ENCODE measurements at regions not wholly inside any gene's neighbourhood (a gene's known extent, or its start where the extent isn't known, plus 50 kb on each side); places are given as distances from the start of the nearest gene placed in this dataset.

DNA sequence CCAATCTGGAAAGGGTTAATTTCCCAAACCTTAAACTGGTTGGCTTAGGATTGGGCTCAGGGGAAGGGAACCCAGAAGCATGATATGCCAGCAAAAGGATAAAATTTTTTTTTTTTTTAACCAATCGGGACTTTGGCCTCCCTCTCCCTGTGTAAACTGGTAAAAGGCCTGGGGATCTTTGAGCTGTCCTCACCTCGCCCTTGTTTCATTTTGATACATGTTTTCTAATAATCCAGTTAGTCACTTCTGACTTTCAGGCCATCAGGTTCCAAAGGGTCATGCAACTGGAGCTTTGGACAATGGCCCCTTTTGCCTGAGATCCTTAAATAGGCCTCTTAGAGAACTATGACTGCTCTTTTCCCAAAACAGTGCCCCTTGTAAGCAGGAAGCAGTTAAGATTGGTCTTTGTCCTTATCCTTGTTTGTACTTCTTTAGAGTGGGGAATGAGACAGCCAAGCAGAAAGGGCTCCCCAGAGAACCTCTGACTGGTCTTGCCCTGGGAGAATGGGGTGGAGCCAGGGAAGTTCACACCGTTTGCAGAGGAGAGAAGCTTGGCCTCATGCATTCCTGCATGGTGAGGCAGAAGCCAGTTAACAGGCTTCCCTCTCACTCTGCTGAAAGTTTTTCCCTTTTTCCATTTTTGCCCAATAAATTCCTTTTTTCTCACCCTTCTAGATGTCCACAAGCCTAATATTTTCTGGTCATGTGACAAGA lies 424.2 kb upstream of the CNTNAP2 start:
- Histone ChIP-seq H2BK15ac (ENCODE audit: low read length) (no peak overlapping the region), H3K4me1 (replicated peaks in 1 of 4; ENCODE audit: control insufficient read depth in 3 of 4, insufficient read depth in 4 of 4, low read length in 3 of 4) (no peaks in the 10 kb centered on the region), H3K4me2 (ENCODE audit: insufficient read depth in 1 of 2, low read depth in 2 of 2, low read length in 2 of 2) (no peak overlapping the region), H3K9me3 (ENCODE audit: insufficient read depth in 2 of 2, low read depth in 1 of 2, low read length in 1 of 2) (no peaks in the 10 kb centered on the region; a peak in 1 of 4 replicates), H3K27ac (ENCODE audit: low read depth, low read length) (no peak overlapping the region), H2BK12ac (ENCODE audit: low read depth, low read length) (no peak overlapping the region), H3K36me3 (ENCODE audit: control insufficient read depth in 2 of 4, insufficient read depth in 4 of 4, low read length in 3 of 4) (no peaks in the 10 kb centered on the region; a peak in 1 of 8 replicates), H2BK20ac (ENCODE audit: low read length) (no peak overlapping the region), H3K23me2 (ENCODE audit: low read depth, low read length) (no peaks in the 10 kb centered on the region), H3K79me1 (ENCODE audit: low read depth, low read length) (no peaks in the 10 kb centered on the region), H4K20me1 (replicated peaks in 1 of 2; ENCODE audit: control insufficient read depth in 1 of 2, insufficient read depth in 2 of 2, low read length in 2 of 2) (no peaks in the 10 kb centered on the region), H2AFZ (ENCODE audit: low read length) (peak overlapping the region; percentile 71; the same call in 1 of the 2 replicates), H4K8ac (ENCODE audit: extremely low read depth, insufficient read depth, low read length) (no peak overlapping the region), H4K5ac (ENCODE audit: insufficient read length, low read depth, low read length) (no peak overlapping the region), H2BK120ac (replicated peaks; ENCODE audit: low read depth, low read length) (no peak overlapping the region), H3K4me3 (ENCODE audit: extremely low read depth in 1 of 4, insufficient read depth in 2 of 4, low read depth in 3 of 4, low read length in 4 of 4) (no peak overlapping the region), H3K9ac (replicated peaks in 1 of 4; ENCODE audit: extremely low read depth in 1 of 4, low read depth in 3 of 4, low read length in 3 of 4) (no peak overlapping the region), H4K91ac (replicated peaks; ENCODE audit: insufficient read length, low read length) (no peak overlapping the region), H3K4ac (replicated peaks; ENCODE audit: insufficient read length, low read depth, low read length) (no peak overlapping the region), H3K14ac (ENCODE audit: insufficient read length) (no peak overlapping the region), H3K23ac (ENCODE audit: insufficient read length) (no peak overlapping the region), H2AK5ac (ENCODE audit: low read depth, low read length) (no peak overlapping the region), H3K79me2 (ENCODE audit: control insufficient read depth in 1 of 2, insufficient read depth in 2 of 2, low read length in 2 of 2) (no peaks in the 10 kb centered on the region), H2BK5ac (ENCODE audit: low read depth, low read length) (no peak overlapping the region), H3K56ac (replicated peaks; ENCODE audit: insufficient read length, low read depth, low read length) (no peak overlapping the region), H3K27me3 (replicated peaks in 1 of 4; ENCODE audit: control insufficient read depth in 3 of 4, extremely low read depth in 1 of 4, insufficient read depth in 3 of 4, low read length in 3 of 4) (no peaks in the 10 kb centered on the region), H3K18ac (ENCODE audit: extremely low read depth, low read length) (no peak overlapping the region)
- ChIA-PET CTCF (ENCODE audit: partially characterized antibody) (interaction anchor here (1.0 to 1.5 kb wide), 2 partner anchors 30 to 156 kb away, joined by 3 to 4 read pairs; no protein-coding TSS in a partner anchor), POLR2A (ENCODE audit: partially characterized antibody) (no interaction called here)
- FAIRE-seq = no peak
- DNase-seq (ENCODE audit: low read depth in 1 of 2, low spot score in 2 of 2) = no peak
- TF ChIP-seq YY1 (IDR thresholded peaks at IDR 0.05; ENCODE audit: low read depth, low read length) (no peak), CHD1 (IDR thresholded peaks at IDR 0.05; ENCODE audit: low read depth, low read length) (no peak), CEBPB (IDR thresholded peaks at IDR 0.05; ENCODE audit: low read depth, low read length) (no peak), KDM4A (IDR thresholded peaks at IDR 0.05; ENCODE audit: low read depth, low read length, severe bottlenecking) (no peak), ZNF274 (IDR thresholded peaks at IDR 0.05; ENCODE audit: borderline replicate concordance, extremely low read depth, low read length) (no peak), RAD21 (IDR thresholded peaks at IDR 0.05 in 1 of 2, conservative IDR thresholded peaks at IDR 0.05 in 1 of 2; ENCODE audit: low read depth in 2 of 2, low read length in 2 of 2) (no peak), TAF1 (IDR thresholded peaks at IDR 0.05; ENCODE audit: low read depth, low read length) (no peak), TBP (IDR thresholded peaks at IDR 0.05; ENCODE audit: low read depth, low read length) (no peak), RFX5 (IDR thresholded peaks at IDR 0.05; ENCODE audit: borderline replicate concordance, low read depth, low read length) (no peak)
- TF ChIP-seq, protein P1, sequence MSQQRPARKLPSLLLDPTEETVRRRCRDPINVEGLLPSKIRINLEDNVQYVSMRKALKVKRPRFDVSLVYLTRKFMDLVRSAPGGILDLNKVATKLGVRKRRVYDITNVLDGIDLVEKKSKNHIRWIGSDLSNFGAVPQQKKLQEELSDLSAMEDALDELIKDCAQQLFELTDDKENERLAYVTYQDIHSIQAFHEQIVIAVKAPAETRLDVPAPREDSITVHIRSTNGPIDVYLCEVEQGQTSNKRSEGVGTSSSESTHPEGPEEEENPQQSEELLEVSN (IDR thresholded peaks at IDR 0.05) = peak; percentile 69
- TF ChIP-seq, protein P2, sequence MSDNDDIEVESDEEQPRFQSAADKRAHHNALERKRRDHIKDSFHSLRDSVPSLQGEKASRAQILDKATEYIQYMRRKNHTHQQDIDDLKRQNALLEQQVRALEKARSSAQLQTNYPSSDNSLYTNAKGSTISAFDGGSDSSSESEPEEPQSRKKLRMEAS (IDR thresholded peaks at IDR 0.05) = 0 out of 2 replicates have a peak, but pooled peaks have one; percentile 30
- WGBS, 2 experiments (ENCODE audit: extremely low coverage in 1 of 2, insufficient coverage in 1 of 2, insufficient read length in 1 of 2, insufficient replicate concordance in 2 of 2, low coverage in 1 of 2, low lambda C conversion rate in 2 of 2, missing lambda C conversion rate in 1 of 2) = 90% methylated on average over 3 of the region's 3 CpGs; no CpG with 5 or more reads in 1 of the 2 experiments
